PC-9 (cell line): ENCODE measurements at regions not wholly inside any gene's neighbourhood (a gene's known extent, or its start where the extent isn't known, plus 50 kb on each side); places are given as distances from the start of the nearest gene placed in this dataset.
A peak's percentile ranks its signal among the peaks of the same experiment; 100 is the strongest.

ENCODE experiments used
- BruUV-seq: library from RNA; stranded (reverse); fragments of 400-500 nt; replicated peaks from 2 replicates; lab custom pipeline; 2021; lab: Mats Ljungman, UMichigan
- CTCF ChIA-PET: fragments of 300-600 bp; sonication (Branson Sonifier 250); formaldehyde crosslinking; loops from one replicate; lab custom pipeline; 2022; ENCODE audit warnings: antibody characterized with exemption; lab: Charles Lee
- POLR2A ChIA-PET: fragments of 300-600 bp; sonication (Branson Sonifier 250); formaldehyde crosslinking; loops from one replicate; lab custom pipeline; 2022; ENCODE audit warnings: antibody characterized with exemption; ENCODE audit not compliant: unreplicated experiment; lab: Charles Lee
- DNase-seq, 2 experiments: peaks; one replicate each; pipeline versions ENCODE4 v3.0.0 to v3.0.0-alpha.2; 2015 to 2022; ENCODE audit warnings: mixed read lengths in 1 of 2
- H2AFZ ChIP-seq: fragments of 200-600 bp; sonication (generic); 2 replicates; pipeline ENCODE4 v1.8.1; 2017; ENCODE audit warnings: antibody characterized with exemption
- H3F3A ChIP-seq: fragments of 200-600 bp; sonication (generic); 2 replicates; pipeline ENCODE4 v1.8.1; 2017; ENCODE audit warnings: antibody characterized with exemption, mild to moderate bottlenecking, low read depth; ENCODE audit not compliant: insufficient read depth
- H3K27ac ChIP-seq: fragments of 200-600 bp; sonication (generic); 2 replicates; pipeline ENCODE4 v1.6.1; 2016; ENCODE audit warnings: mixed run types
- H3K27me3 ChIP-seq: fragments of 200-600 bp; sonication (generic); 2 replicates; pipeline ENCODE4 v1.6.1; 2016; ENCODE audit warnings: low read depth, mixed run types; ENCODE audit not compliant: insufficient read depth
- H3K36me3 ChIP-seq: fragments of 200-600 bp; sonication (generic); 2 replicates; pipeline ENCODE4 v1.6.1; 2016; ENCODE audit warnings: low read depth, mixed run types
- H3K4me1 ChIP-seq: fragments of 200-600 bp; sonication (generic); replicated peaks from 2 replicates; pipeline ENCODE4 v1.6.1; 2016; ENCODE audit warnings: mixed run types; ENCODE audit not compliant: insufficient read depth
- H3K4me2 ChIP-seq: fragments of 200-600 bp; sonication (generic); 2 replicates; pipeline ENCODE4 v1.6.1; 2017; ENCODE audit warnings: mixed run types
- H3K4me3 ChIP-seq: fragments of 200-600 bp; sonication (generic); 2 replicates; pipeline ENCODE4 v1.6.1; 2016; ENCODE audit warnings: mixed run types
- H3K79me2 ChIP-seq: fragments of 200-600 bp; sonication (generic); 2 replicates; pipeline ENCODE4 v1.6.1; 2017; ENCODE audit warnings: low read depth, mixed run types
- H3K9me2 ChIP-seq: fragments of 200-600 bp; sonication (generic); 2 replicates; pipeline ENCODE4 v1.8.1; 2017; ENCODE audit warnings: mild to moderate bottlenecking; ENCODE audit not compliant: insufficient read depth
- H3K9me3 ChIP-seq: fragments of 200-600 bp; sonication (generic); 2 replicates; pipeline ENCODE4 v1.8.1; 2016; ENCODE audit warnings: low read depth; ENCODE audit not compliant: insufficient read depth
- H4K20me1 ChIP-seq: fragments of 200-600 bp; sonication (generic); 2 replicates; pipeline ENCODE4 v1.8.1; 2017; ENCODE audit not compliant: insufficient read depth
- EZH2 ChIP-seq: fragments of 200-600 bp; sonication (generic); IDR thresholded peaks from 2 replicates; pipeline ENCODE4 v1.8.0; 2017; ENCODE audit warnings: antibody characterized with exemption, low read depth
- intact Hi-C: fragments of 100-400 bp; cut with micrococcal nuclease; formaldehyde crosslinking; loops from one replicate; pipeline ENCODE4 v1.10.0; 2022; ENCODE audit not compliant: unreplicated experiment
- TF ChIP-seq, protein P1 (sequence below): fragments of 200-600 bp; sonication (generic); conservative IDR thresholded peaks from 2 replicates; pipeline ENCODE4 v1.6.1; 2017; ENCODE audit warnings: mixed run types, antibody characterized with exemption, mild to moderate bottlenecking, moderate library complexity

DNA sequence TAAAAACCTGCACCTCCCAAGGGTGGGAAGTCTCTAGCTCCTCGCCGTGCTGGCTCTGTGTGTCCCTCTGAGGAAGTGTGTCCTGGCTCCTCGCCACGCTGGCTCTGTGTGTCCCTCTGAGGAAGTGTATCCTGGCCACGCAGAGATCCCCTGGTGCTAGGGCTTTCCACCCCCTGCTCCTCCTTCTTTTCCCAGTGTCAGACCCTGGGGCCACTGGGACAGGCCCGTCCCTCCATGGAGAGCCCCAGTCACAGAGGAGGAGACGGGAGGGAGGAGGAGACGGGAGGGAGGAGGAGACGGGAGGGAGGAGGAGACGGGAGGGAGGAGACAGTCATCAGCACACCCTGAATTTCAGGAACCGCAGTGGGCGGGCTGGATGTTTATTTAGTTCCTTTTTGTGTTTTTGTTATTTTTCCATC is 53.8 kb upstream of the HGFAC start:
- no TSS peak for BruUV-seq
- H3K27me3 ChIP-seq: no peaks in the 10 kb centered on the region
- H3K36me3 ChIP-seq: no peaks in the 10 kb centered on the region
- no peaks in the 10 kb centered on the region for H3K79me2 ChIP-seq
- no peak overlapping the region for H3K27ac ChIP-seq
- ChIA-PET CTCF (no interaction called here), POLR2A (no interaction called here)
- DNase-seq: peak in 1 of 2 experiments; percentile 26
- TF ChIP-seq, protein P1, sequence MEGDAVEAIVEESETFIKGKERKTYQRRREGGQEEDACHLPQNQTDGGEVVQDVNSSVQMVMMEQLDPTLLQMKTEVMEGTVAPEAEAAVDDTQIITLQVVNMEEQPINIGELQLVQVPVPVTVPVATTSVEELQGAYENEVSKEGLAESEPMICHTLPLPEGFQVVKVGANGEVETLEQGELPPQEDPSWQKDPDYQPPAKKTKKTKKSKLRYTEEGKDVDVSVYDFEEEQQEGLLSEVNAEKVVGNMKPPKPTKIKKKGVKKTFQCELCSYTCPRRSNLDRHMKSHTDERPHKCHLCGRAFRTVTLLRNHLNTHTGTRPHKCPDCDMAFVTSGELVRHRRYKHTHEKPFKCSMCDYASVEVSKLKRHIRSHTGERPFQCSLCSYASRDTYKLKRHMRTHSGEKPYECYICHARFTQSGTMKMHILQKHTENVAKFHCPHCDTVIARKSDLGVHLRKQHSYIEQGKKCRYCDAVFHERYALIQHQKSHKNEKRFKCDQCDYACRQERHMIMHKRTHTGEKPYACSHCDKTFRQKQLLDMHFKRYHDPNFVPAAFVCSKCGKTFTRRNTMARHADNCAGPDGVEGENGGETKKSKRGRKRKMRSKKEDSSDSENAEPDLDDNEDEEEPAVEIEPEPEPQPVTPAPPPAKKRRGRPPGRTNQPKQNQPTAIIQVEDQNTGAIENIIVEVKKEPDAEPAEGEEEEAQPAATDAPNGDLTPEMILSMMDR: no peak
- no peak for TF ChIP-seq EZH2
- no peaks in the 10 kb centered on the region for H3K4me1 ChIP-seq
- intact Hi-C loops: loop anchor here (5.0 kb wide), 1 partner anchor 54 kb away; the partner anchor contains the start of gene HGFAC
- no peaks in the 10 kb centered on the region for H3F3A ChIP-seq
- H3K9me3 ChIP-seq: no peaks in the 10 kb centered on the region
- no peak overlapping the region for H2AFZ ChIP-seq
- H3K4me2 ChIP-seq: no peak overlapping the region
- H3K4me3 ChIP-seq: no peak overlapping the region
- no peaks in the 10 kb centered on the region for H3K9me2 ChIP-seq
- H4K20me1 ChIP-seq: no peaks in the 10 kb centered on the region

DNA sequence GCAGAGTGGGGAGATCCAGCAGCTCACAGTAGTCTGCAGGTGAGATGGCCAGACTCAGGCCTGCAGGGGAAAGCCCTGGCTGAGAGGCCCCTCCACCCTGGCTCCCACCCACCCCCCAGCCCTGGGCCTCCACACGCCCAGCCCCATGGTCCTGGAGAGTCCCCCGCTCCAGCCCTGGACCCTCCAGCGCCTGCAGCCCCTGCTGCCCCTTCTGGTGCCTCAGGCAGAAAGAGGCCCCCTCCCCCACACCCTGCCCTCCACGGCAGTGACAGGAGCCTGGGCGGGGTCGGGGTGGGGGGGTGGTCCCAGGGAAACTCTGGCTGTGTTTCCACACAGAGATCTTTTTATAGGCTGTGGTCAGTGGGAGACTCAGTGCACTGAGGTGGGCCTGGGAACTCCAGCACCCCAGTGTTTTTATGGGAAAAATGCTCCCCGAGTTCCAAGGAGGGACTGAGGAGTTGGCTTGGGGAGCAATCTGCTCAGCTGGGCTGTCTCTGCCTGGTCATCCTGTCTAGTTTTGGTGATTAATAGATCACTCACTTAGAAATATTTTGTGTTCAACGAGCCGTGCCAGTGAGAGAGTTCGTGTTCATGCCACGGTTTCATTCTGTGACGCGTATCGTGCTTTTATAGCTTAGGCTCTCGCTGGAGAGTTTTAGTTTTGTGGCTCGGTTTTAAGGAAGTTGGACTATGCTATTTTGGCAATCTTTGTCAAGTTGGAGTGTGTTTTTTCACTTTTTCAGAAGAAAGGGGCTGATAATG is 53.1 kb upstream of the HGFAC start:
- H3K79me2 ChIP-seq: no peaks in the 10 kb centered on the region
- no peaks in the 10 kb centered on the region for H3K9me3 ChIP-seq
- no peaks in the 10 kb centered on the region for H4K20me1 ChIP-seq
- DNase-seq: no peak
- H3K27ac ChIP-seq: no peak overlapping the region
- no TSS peak for BruUV-seq
- intact Hi-C loops: loop anchor here (5.0 kb wide), 1 partner anchor 54 kb away; the partner anchor contains the start of gene HGFAC
- no peak overlapping the region for H3K4me2 ChIP-seq
- no peaks in the 10 kb centered on the region for H3K4me1 ChIP-seq
- POLR2A ChIA-PET: no interaction called here
- H3K9me2 ChIP-seq: no peaks in the 10 kb centered on the region
- CTCF ChIA-PET: no interaction called here
- H2AFZ ChIP-seq: no peak overlapping the region
- no peaks in the 10 kb centered on the region for H3F3A ChIP-seq
- H3K36me3 ChIP-seq: no peaks in the 10 kb centered on the region
- no peak for TF ChIP-seq EZH2
- no peaks in the 10 kb centered on the region for H3K27me3 ChIP-seq
- no peak overlapping the region for H3K4me3 ChIP-seq

DNA sequence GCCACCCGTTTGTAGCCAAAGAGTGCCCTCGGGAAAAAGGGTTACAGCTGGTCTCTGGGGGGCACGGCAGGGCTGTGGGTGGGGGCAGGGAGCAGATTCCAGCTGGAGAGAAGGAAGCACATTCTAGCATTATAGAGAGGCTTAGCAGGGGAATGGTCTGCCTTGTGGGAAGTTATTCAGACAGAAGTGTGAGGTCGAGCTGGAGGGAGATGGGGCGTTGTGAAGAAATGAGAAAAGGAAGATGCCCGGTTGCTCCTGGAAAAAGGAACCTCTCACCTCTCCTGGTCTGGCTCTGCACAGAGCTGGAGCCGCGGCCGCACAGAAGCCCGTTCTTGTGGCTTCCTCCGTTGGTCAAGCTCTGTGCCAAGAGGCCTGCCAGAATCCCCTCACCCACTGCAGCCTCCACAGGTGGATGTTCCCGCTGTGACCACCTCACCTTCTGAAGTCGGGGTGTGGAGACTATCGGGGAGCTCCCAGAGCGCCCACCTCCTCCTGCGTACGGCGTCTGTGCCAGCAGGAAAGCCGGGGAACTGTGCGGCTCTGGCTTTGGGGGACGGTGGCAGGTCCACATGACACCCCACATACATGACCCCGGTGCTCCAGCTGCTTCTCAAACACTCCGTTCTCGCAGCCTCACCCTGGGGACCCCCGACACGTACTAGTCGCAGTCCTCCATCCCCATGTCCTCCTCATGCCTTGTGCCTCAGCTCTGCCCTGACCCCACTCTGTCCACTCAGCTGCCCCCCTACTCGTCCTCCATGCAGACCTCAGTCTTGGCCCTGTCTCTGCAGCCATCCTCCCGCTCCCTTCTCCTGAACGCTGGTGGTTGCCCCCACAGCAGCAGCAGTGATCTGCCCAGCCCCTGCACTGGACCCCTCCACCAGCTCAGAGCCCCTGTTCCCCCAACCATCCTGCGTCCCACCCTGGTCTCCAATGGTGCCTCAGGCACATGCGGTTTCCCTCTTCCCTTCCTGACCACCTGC is 52.2 kb upstream of the HGFAC start:
- no peaks in the 10 kb centered on the region for H3K79me2 ChIP-seq
- TF ChIP-seq, protein P1: no peak
- no peak for TF ChIP-seq EZH2
- H3K27me3 ChIP-seq: no peaks in the 10 kb centered on the region
- POLR2A ChIA-PET: no interaction called here
- H3K36me3 ChIP-seq: no peaks in the 10 kb centered on the region
- DNase-seq: no peak
- no peaks in the 10 kb centered on the region for H3F3A ChIP-seq
- H3K9me3 ChIP-seq: no peaks in the 10 kb centered on the region
- H3K27ac ChIP-seq: no peak overlapping the region
- no TSS peak for BruUV-seq
- no peak overlapping the region for H3K4me2 ChIP-seq
- no peak overlapping the region for H2AFZ ChIP-seq
- CTCF ChIA-PET: no interaction called here
- H3K4me3 ChIP-seq: no peak overlapping the region
- intact Hi-C loops: loop anchor here (5.0 kb wide), 1 partner anchor 53 kb away; the partner anchor contains the start of gene HGFAC
- H4K20me1 ChIP-seq: no peaks in the 10 kb centered on the region
- H3K4me1 ChIP-seq: no peaks in the 10 kb centered on the region
- no peaks in the 10 kb centered on the region for H3K9me2 ChIP-seq
